Iris pigment epithelial cell (primary cell): ENCODE measurements at regions not wholly inside any gene's neighbourhood (a gene's known extent, or its start where the extent isn't known, plus 50 kb on each side); places are given as distances from the start of the nearest gene placed in this dataset.
"Not testable (repeated sequence)": the region's sequence is repeated elsewhere in the genome, so short reads cannot be mapped to it uniquely, and the experiment has no call there.

Experiments
- DNase-seq: peaks from one replicate; pipeline ENCODE4 v3.0.0-alpha.2; 2011; ENCODE audit warnings: low read depth

DNA sequence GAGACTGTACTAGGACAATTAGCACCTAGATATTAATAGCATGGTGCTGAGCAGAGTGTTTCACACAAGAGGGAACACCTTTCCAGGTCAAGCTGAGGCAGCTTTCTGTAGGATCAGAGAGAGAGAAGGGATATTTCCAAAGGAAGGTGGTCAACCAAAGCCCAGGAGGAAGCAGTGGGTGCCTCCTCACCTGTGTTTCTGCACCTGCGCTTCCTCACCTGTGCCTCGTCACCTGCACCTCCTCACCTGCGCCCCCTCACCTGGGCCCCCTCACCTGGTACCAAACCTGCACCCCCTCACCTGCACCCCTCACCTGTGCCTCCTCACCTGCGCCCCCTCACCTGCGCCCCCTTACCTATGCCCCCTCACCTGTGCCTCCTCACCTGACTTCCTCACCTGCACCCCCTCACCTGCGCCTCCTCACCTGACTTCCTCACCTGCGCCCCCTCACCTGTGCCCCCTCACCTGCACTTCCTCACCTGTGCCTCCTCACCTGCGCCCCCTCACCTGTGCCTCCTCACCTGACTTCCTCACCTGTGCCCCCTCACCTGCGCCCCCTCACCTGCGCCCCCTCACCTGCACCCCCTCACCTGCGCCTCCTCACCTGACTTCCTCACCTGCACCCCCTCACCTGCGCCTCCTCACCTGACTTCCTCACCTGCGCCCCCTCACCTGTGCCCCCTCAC, 67.9 kb downstream of the TTLL2 start:
- no peak for DNase-seq

DNA sequence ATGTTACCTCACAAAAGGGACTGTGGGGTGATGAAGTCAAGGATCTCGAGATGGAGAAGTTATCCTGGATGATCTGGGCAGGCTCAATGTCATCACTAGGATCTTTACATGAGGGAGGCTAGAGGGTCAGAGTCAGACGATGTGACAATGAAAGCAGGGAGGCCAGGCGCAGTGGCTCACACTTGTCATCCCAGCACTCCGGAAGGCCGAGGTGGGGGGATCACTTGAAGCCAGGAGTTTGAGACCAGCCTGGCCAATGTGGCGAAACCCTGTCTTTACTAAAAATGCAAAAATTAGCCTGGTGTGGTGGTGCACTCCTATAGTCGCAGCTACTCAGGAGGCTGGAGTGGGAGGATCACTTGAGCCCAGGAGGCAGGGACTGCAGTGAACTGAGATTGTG, 68.8 kb downstream of the TTLL2 start:
- DNase-seq, result no peak

DNA sequence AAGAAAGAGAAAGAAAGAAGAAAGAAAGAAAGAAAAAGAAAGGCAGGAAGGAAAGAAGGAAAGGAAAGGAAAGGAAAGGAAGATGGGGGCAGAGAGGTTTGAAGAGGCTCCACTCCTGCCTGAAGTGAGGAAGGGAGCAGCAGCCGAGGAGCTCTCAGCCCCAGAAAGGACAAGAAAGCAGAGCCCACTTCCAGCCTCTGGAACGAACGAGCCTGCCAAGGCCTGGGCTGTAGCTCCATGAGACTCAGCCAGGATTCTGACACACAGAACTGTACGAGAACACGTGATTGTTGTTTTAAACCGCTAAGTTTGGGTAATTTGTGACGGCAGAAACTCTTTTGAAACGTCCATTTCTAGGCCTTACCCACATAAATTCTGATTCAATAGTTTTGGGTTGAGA, 69.5 kb downstream of the TTLL2 start:
- no peak for DNase-seq

DNA sequence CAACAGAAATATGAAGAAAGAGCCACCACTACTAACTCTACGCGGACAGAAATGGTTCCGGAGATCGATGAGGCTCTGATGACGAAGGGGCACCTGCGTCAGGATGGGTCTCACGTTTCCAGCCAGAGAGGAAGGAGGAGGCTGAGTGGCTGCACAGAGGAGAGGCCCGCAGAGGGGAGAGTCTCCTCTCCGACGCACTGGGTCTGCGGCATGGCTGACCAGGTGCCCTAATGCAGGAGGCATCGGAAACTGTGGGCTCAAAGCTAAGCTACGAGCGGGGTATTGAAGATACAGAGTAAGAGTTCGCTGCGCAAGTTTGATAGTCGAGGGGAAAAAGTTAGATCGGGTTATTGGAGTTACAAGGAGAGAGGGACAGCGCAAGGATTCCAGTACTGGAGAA, 69.9 kb downstream of the TTLL2 start:
- DNase-seq, result no peak

DNA sequence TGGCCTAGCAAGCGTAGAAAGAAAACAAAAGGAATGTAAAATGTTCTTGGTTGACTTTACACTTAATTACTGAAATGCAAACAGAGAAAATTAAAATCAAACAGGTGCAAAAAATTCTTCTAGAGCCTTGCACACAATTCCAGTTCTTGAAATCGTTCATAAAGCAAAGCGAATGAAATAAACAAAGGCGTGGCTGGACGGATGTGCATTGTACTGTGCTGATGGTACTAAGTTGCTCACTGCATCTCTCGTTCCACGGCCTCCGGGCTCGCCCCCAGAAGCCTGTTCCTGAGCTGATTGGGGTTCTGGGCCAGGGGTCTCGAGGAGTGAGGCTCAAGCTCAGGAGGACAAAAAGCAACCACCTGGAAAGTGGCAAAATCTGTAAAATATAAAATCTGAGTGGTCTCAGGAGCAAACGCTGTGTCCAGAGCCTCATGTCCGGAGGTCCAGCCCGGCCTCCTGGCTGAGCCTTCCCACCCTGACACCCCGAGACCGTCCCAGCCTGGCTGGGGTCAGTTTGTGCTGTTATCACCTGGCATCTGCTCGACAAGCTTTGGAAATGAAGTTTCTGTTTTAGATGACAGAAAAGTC, 71.3 kb downstream of the TTLL2 start:
- DNase-seq, result no peak

DNA sequence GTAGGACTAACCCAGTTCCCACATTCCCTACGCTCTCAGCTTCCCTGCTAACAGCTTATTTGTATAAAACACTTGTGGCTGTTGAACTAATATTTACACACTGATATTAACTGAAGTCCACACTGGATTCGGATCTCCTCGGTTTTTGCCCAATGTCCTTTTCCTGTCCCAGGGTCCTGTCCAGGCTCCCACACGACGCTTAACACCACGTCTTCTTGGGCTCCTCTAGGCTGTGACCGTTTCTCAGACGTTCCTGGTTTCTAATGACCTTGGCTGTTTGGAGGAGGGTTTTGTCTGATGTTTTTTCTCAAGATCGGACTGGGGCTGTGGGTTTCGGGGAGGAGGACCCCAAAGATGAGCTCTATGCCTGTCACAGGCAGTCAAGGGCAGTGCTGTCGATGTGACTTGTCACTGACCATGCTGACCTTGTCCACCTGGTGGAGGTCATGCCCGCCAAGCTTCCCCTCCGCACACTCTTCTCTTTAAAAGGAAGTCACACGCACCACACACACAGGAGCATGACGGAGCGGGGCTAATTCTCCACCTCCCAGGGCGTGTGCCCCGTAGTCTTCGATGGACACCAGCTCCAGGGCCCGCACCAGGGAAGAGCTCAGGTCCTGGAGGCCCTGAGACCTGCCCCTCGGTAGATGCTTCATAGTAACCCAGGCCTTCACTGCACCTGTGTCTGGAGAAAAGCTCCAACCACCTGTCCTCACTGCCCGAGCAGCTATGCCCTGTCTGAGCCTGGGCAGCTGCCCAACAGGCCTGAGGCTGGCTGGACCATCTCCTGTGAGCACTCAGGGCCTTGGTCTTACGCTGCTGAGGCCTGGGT, 72.0 kb downstream of the TTLL2 start:
- DNase-seq, result no peak

DNA sequence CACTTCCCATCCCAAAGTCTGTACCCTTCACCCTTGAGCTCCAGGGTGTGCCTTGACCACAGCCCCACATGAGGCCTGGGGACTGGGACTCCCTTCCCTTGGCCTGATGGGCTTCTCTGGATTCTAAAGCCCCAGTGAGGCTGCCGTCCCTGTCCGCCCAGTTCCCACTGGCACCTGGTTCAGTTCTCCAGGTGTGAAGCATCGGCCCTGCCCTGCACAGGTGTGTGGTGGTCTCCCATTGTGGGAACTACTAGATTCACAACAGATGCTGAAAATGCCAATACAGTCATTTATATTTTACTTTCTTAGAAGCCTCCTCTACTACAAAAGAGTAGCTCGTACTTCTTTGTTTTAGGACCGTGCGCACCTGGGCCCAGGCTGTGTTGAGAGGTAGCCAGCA, 72.8 kb downstream of the TTLL2 start:
- DNase-seq, result no peak

DNA sequence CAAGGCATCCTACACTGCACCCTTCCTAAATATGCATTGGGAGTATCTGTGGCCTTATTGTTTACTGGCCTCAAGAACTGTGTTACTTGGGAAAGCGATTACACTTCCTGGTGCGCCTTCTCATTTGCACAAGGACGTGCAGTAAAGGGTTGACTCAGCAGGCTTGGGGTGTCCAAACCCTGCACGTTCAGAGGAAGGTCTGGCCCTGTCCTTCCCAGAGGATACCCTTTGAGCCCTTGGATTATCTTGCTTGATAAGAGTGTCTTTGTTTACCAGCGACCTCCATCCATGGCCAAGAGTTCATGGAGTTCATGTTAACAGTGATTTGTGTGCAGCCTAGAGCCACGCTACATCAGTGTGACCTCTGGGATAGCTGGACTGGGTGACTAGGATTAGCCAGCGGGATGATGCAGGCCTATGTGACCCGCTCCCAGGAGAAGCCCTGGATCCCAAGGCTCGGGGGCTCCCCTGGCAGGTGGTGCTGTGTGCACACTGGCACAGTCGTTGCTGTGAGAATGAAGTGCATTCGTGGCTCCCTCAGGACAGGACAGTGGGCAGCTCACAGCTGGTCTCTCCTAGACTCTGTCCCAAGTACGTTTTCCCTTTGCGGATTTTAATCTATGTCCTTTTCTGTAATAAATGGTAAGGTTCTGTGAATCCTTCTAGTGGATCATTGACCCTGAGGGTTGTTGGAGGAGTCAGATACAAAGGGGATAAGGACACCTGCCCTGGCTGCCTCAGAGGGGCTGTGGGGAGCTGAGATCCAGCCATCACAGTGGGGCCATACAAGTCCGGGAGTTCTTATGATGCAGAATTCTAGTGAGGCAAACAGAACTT, 73.5 kb downstream of the TTLL2 start:
- no peak for DNase-seq

DNA sequence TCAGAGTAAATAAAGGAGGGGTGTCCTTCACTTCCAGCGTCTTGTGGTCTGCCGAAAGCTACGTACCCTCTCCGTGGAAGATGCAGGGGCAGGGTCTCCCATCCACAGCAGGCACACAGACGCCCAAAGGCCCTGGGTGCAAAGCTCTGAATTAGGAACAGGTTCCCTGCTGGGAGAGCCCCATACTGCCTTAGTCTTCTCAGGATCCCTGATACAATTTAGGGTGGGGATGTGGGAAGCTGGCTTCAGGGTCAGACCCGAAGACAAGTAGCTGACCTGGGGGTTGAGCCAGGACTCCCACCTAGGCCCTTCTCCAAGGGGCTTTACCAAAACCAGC, 74.1 kb downstream of the TTLL2 start:
- DNase-seq, result no peak

DNA sequence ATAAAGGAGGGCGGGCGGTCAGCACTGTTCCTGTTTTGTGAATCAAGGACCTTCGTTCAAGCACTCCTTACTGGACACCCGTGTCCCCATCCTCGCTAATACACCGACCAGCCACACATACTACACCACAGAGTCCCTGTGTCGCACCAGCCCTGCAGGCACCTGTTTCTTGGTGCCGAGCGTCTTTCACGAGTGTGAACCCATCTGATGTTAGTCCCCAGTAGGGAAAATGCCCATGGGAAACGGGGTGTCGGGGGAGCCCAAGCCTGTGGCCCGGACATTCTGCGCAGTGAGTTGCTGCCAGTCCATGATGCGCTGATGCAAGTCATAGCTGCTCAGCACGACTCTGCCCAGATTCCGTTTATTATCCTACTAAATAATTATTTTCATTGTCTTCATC, 74.7 kb downstream of the TTLL2 start:
- no peak for DNase-seq

DNA sequence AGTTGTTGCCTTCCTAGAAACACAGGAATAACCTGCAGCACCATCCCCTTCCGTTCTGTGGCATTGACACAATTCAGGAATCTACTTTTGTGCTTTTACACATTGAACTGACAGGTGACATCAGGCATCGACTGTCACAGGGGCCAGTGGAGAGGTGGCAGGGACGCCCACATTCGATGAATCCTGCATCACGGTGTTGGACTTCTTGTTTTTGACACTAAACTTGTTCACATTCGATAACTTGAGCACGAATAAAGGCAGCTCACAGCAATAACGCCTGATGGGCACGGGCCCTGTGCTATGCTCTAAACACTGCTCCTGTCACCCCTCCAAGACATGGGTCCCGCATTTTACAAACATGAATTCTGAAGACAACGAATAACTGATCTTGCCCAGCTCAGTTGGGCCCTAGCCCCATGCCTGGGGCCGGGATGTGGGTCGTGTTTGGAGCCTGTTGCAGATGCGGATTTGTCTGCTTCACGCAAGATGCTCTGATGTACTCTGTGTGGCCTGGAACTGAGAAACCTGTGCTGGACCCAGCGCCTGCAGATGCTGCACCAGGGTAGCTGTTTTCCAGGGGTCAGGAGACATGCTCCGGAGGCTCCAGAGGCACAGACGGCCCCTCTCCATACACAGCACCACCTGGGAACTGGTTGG, 75.7 kb downstream of the TTLL2 start:
- DNase-seq, result no peak

DNA sequence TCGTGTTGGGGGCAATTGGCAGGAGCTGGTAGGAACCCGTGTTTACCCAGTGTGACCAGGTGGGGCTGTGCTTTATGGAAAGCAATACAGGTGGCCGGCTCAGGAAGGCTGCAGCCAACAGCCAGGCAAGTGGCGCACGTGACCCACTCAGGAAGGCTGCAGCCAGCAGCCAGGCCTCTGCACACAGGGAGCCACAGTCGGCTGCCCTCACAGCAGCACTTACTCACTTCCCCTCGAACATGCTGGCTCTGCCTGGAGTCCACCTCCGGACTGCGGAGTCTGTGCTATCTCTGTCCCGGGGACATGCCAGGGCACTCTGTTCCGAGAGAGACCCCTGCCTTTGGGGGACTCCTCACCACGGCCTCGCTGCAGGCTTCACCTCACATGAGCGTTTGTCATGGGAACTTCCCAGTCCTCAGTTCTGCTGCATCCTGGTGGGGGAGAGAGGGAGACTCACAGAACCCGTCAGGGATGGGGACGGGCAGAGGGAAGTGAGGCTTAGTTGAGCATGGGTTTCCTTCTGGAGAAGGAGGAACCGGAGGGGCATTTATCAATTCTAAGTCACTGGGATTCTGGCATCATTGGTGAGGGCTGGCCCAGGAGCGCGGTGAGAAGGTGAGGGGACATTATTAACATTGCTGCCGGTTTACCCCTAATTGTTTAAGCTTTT, 76.8 kb downstream of the TTLL2 start:
- no peak for DNase-seq

DNA sequence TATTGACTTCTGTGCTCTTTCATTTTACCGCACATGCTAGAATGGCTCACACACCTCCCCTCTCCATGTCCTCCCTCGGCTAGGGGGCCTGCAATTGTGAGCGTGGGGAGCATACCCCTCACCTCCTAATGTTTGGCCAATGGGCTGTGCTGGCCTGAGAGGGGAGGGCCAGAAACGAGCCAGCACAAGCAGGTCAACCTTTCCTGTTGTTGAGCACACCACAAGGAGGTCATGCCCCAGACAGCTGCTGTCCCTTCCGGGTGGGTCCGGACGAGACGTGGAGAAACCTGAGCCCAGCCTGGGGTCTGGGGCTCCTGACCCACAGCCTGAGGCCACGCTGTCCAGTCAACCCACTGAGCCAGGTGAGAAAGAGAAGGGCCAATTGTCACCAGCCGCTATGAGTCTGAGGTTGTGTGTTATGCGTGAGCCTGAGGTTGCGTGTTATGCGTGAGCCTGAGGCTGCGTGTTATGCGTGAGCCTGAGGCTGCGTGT, 77.4 kb downstream of the TTLL2 start:
- DNase-seq, result no peak

DNA sequence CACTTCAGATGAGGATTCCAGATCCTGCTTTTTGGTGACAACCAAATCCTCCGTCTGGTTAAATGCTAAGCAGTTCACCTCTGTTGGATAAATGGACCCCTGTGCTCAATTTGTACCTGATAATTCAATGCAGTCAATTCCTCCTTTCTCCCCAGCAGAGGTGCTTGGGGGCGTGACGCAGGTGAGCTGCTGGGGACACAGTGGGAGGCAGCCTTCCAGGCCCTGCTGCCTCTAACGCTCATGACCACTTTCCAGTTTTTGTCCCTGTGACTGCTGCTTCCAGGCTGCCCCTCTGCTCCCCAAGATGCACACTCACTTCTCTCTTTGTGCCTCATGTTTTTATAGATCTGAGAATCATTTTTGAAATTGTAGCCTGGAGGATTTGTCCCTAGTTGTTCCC, 78.5 kb downstream of the TTLL2 start:
- DNase-seq, result no peak

DNA sequence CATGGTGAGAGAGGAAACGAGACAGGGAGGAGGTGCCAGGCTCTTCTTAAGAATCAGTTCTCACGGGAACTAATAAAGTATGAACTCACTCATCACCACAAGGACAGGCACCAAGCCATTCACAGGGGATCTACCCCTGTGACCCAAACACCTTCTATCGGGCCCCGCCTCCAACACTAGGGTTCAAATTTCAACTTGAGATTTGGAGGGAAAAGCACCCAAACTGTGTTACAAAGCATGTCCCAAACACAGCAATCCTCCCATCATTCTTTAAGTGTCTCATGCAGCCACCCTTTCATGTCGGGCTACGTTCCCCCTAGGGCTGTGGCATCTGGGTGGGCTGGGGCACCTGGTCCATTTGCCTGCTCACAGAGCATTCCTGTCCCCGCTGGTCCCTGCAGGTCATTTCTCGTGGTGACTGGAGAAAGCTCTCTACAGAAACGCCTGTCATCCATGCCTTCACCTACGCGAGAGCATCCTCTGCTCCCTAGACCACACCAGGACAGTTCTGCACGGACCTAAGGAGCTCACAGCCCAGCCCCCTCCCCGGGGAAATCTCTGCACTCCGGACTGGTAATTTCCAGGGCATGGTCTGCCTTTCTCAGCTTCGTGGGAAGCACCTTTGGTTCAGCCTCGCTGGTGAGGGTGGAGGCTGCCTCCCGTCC, 79.6 kb downstream of the TTLL2 start:
- DNase-seq, result no peak

DNA sequence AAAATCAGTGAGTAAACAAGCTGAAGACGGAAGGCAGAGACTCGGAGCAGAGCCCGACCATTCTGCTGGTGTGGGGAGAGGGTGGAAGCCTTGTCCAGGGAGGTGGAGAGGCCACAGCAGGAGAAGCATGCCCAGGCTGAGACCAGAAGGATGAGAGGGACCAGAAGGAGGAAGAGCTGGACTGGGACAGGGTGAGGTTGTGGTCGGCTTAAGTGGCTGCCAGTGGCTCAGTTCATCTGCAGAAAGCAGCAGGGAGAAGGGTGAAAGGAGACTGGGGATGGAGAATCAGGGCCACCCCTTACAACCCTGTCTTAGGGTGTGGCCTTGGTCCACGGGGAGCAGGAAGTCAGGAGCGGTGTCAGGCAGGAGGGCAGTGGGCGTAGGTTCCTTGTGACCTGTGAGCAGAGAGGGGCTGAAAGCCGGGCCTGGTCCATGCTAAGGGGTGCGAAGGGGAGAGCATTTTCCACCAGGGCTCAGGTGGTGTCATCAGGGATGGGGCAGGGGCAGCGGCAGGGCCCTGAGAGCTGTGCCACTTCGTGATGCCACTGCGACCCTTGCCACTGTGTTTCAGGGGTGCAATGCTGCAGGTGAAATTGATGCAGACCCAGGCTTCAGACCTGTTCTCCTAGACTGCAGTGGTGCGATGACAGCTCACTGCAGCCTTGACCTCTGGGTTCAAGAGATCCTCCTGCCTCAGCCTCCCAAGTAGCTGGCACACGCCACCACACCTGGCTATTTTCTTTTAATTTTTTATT, 81.1 kb downstream of the TTLL2 start:
- DNase-seq, result no peak

DNA sequence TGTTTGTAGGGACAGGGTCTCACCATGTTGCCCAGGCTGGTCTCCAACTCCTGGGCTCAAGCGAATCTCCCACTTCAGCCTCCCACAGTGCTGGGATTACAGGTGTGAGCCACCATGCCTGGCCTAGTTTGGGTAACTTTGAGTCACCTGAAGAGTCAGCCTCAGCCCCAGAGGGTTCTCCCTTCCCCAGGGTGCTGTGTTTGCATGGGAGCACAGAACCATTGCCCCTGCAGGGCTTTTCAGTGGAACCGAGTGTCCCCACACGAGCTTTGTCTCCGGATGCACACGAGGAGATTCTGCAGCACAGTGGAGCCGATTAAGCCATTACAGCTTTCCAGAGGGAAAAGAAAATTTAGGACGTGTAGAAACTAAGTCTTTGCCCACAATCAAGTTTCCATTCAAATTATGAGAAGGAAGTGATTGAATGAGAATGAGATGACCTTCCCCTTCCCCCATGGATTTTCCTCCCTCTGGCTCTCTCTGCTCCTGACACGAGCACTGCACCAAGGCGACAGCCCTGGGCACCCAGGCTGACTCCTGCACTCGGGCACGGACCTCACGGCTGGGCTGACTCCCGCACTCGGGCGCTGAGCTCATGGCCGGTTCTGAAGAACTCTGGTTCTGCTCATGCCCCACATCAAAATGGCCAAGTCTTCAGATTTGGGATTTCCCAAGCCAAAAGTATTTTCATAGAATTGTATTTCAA, 81.8 kb downstream of the TTLL2 start:
- DNase-seq, result not testable (repeated sequence)

DNA sequence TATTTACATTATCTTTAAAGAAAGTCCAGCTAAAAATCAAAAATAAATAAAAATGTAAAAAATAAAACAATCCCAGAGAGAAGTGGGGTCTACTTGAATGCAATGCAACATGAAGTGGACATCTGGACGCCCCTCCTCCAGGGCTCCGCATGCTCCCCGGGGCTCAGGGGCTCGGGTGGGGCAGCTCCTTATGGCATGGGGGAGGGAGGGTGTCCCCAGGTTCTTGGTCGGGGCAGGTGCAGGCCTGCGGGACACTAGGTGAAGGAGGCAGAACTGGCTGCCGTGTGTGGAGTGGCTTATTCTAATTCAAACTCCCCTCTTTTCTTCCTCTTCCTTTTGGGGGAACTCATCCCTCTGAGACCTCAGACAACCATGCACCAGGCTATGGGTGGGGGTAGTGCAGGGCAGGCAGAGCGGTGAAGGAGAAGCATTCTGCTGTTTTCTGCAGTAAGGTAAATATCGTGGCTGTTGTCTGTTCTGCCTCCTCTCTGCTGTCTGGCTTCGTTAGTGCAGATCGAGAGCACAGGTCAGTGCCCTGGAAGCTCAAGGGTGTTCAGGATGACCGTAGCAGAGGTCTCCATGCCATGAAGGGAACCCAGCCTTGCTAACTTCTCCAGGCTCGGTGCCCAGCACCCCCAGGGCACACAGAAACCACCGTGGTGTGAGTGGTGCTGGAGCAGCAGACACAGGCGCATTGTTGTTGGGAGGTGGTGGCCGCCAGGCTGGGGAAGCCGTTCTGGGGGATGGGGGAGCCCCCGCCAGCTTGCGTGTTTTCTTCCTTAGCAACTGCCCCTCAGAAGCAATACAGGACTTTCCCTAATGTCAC, 82.6 kb downstream of the TTLL2 start:
- DNase-seq, result no peak
